ENCODE measurements at regions not wholly inside any gene's neighbourhood (a gene's known extent, or its start where the extent isn't known, plus 50 kb on each side); places are given as distances from the start of the nearest gene placed in this dataset.

DNA sequence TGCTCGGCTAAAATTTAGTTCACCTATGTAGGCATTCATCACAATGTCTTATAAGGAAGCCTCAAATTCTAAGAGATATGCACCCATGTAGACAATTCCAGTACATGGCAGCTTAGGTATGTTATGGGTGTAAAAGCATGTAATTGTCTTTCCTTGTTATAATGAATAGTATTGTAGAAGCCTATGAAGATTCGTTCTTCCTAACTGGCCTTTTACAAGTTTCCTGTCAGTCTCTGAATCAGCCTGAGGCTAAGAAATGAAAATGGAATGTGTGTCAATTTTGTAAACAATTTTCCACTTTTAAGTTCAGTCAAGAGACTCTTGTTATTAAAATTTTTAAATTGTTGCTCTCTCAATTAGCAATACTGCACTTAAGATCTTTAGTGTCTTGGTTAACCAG lies 189.9 kb upstream of the GALNT5 start:
- H3K27ac ChIP-seq (ENCODE audit: low read length), result no peak overlapping the region
- H3K36me3 ChIP-seq (ENCODE audit: control insufficient read depth, insufficient read depth, low read length), result no peaks in the 10 kb centered on the region
- ChIA-PET CTCF (no interaction called here), POLR2A (no interaction called here)
- H3K4me1 ChIP-seq (ENCODE audit: control insufficient read depth, insufficient read depth, low read length), result no peaks in the 10 kb centered on the region
- ATAC-seq (no peak), DNase-seq (ENCODE audit: low read depth, low spot score) (no peak)
- H3K9me3 ChIP-seq (ENCODE audit: control insufficient read depth, insufficient read depth, low read depth, low read length), result no peaks in the 10 kb centered on the region
- in situ Hi-C loops (cut with HindIII; ENCODE audit: low pct_unique_long_range_greater_than_20kb, low sequenced_read_pairs), result no loop called here
- intact Hi-C loops (cut with micrococcal nuclease; ENCODE audit: unreplicated experiment), result no loop called here
- H3K27me3 ChIP-seq (ENCODE audit: control insufficient read depth, insufficient read depth, low read length), result no peaks in the 10 kb centered on the region
- H3K4me3 ChIP-seq (ENCODE audit: low read depth in 2 of 2, low read length in 2 of 2), result no peak overlapping the region
- TF ChIP-seq, protein P1, sequence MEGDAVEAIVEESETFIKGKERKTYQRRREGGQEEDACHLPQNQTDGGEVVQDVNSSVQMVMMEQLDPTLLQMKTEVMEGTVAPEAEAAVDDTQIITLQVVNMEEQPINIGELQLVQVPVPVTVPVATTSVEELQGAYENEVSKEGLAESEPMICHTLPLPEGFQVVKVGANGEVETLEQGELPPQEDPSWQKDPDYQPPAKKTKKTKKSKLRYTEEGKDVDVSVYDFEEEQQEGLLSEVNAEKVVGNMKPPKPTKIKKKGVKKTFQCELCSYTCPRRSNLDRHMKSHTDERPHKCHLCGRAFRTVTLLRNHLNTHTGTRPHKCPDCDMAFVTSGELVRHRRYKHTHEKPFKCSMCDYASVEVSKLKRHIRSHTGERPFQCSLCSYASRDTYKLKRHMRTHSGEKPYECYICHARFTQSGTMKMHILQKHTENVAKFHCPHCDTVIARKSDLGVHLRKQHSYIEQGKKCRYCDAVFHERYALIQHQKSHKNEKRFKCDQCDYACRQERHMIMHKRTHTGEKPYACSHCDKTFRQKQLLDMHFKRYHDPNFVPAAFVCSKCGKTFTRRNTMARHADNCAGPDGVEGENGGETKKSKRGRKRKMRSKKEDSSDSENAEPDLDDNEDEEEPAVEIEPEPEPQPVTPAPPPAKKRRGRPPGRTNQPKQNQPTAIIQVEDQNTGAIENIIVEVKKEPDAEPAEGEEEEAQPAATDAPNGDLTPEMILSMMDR (IDR thresholded peaks at IDR 0.05), result no peak
- BruUV-seq (replicated peaks), result no TSS peak

DNA sequence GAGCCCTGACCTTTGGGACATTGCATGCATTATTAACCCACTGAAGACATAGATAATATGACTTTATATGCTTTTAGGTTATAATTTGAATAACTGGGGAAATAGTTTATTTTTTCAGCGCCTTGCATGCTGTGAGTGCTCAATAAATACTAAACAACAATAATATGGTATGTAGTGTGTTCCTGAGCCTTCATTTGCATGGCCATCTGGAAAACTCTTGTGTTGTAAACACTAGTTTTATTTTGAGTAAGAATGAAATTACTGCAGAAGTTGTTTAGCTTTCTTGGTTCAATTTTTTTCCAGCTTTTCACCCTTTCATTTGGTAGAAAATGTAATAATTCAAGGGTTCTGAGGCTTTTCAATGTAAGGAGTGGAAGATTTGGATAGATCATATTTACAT lies 189.3 kb upstream of the GALNT5 start:
- CTCF ChIA-PET, result no interaction called here
- Histone ChIP-seq H3K36me3 (ENCODE audit: control insufficient read depth, insufficient read depth, low read length) (no peaks in the 10 kb centered on the region), H3K4me3 (ENCODE audit: low read depth in 2 of 2, low read length in 2 of 2) (no peak overlapping the region), H3K9me3 (ENCODE audit: control insufficient read depth, insufficient read depth, low read depth, low read length) (no peaks in the 10 kb centered on the region), H3K4me1 (ENCODE audit: control insufficient read depth, insufficient read depth, low read length) (no peaks in the 10 kb centered on the region), H3K27me3 (ENCODE audit: control insufficient read depth, insufficient read depth, low read length) (no peaks in the 10 kb centered on the region), H3K27ac (ENCODE audit: low read length) (no peak overlapping the region)
- no TSS peak for BruUV-seq (replicated peaks)
- DNase-seq (ENCODE audit: low read depth, low spot score), result no peak
- in situ Hi-C loops (cut with HindIII; ENCODE audit: low pct_unique_long_range_greater_than_20kb, low sequenced_read_pairs), result no loop called here
- POLR2A ChIA-PET, result no interaction called here
- intact Hi-C loops (cut with micrococcal nuclease; ENCODE audit: unreplicated experiment), result no loop called here
- TF ChIP-seq, protein P1 (IDR thresholded peaks at IDR 0.05), result no peak
- TF ChIP-seq TCF7L2 (IDR thresholded peaks at IDR 0.05; ENCODE audit: low read depth, low read length) (no peak), SIN3A (IDR thresholded peaks at IDR 0.05; ENCODE audit: borderline replicate concordance, insufficient read depth, low read depth, low read length) (no peak), REST (IDR thresholded peaks at IDR 0.05; ENCODE audit: insufficient read depth in 1 of 2, low read depth in 2 of 2, low read length in 1 of 2) (no peak), POLR2AphosphoS5 (IDR thresholded peaks at IDR 0.05; ENCODE audit: low read depth, low read length) (no peak)
- ATAC-seq, result no peak

DNA sequence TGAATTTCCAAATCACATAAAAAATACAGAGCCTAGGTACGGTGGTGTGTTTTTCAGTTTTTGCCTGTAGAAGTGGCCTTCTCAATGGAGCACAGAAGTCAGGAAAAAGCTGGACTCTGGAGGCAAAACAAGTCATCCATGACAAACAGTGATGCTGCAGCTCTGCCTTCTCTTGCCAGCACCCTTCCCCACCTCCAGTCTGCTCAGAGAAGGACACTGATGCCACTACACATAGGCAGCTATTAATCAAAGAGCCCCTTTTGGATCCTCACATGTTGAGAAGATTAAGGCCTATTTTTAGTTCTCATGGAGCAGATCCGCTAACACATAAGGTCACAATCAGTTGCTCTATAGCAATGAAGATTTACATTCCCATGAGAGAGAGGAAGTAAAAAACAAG lies 181.6 kb upstream of the GALNT5 start:
- Histone ChIP-seq H3K27ac (ENCODE audit: low read length) (no peak overlapping the region), H3K4me1 (ENCODE audit: control insufficient read depth, insufficient read depth, low read length) (no peaks in the 10 kb centered on the region), H3K27me3 (ENCODE audit: control insufficient read depth, insufficient read depth, low read length) (no peaks in the 10 kb centered on the region), H3K9me3 (ENCODE audit: control insufficient read depth, insufficient read depth, low read depth, low read length) (no peaks in the 10 kb centered on the region), H3K36me3 (ENCODE audit: control insufficient read depth, insufficient read depth, low read length) (no peaks in the 10 kb centered on the region), H3K4me3 (ENCODE audit: low read depth in 2 of 2, low read length in 2 of 2) (no peak overlapping the region)
- in situ Hi-C loops (cut with HindIII; ENCODE audit: low pct_unique_long_range_greater_than_20kb, low sequenced_read_pairs) (no loop called here), intact Hi-C loops (cut with micrococcal nuclease; ENCODE audit: unreplicated experiment) (no loop called here)
- ChIA-PET POLR2A (interaction anchor here (0.6 kb wide), 1 partner anchor 43 kb away, joined by 13 read pairs; no protein-coding TSS in a partner anchor), CTCF (no interaction called here)
- ATAC-seq (no peak), DNase-seq (ENCODE audit: low read depth, low spot score) (no peak)
- no peak for TF ChIP-seq POLR2AphosphoS5 (IDR thresholded peaks at IDR 0.05; ENCODE audit: low read depth, low read length)
- TF ChIP-seq REST (IDR thresholded peaks at IDR 0.05; ENCODE audit: insufficient read depth in 1 of 2, low read depth in 2 of 2, low read length in 1 of 2), result no peak
- TF ChIP-seq SIN3A (IDR thresholded peaks at IDR 0.05; ENCODE audit: borderline replicate concordance, insufficient read depth, low read depth, low read length), result no peak
- TF ChIP-seq, protein P1 (IDR thresholded peaks at IDR 0.05), result no peak
- no peak for TF ChIP-seq TCF7L2 (IDR thresholded peaks at IDR 0.05; ENCODE audit: low read depth, low read length)
- BruUV-seq (replicated peaks), result no TSS peak
